GM23248 (cell line): ENCODE measurements at regions not wholly inside any gene's neighbourhood (a gene's known extent, or its start where the extent isn't known, plus 50 kb on each side); places are given as distances from the start of the nearest gene placed in this dataset.

Source experiments
- EZH2 ChIP-seq: fragments of 200-600 bp; sonication (generic); IDR thresholded peaks from 2 replicates; pipeline ENCODE4 v1.6.1; 2018; ENCODE audit warnings: antibody characterized with exemption, mild to moderate bottlenecking; ENCODE audit not compliant: insufficient read depth, poor library complexity, severe bottlenecking
- EZH2phosphoT487 ChIP-seq: fragments of 200-600 bp; sonication (generic); IDR thresholded peaks from 2 replicates; pipeline ENCODE4 v1.6.1; 2018; ENCODE audit warnings: antibody characterized with exemption, moderate library complexity, mild to moderate bottlenecking, low read depth; ENCODE audit not compliant: insufficient read depth

- TF ChIP-seq EZH2phosphoT487 (no peak), EZH2 (no peak)
Observed at GRCh38 chrX:147533426-147533825, 378.3 kb upstream of the FMR1 start.
